Right atrium auricular region (tissue), 2 donors: ENCODE measurements at regions not wholly inside any gene's neighbourhood (a gene's known extent, or its start where the extent isn't known, plus 50 kb on each side); places are given as distances from the start of the nearest gene placed in this dataset.

Experiments used
- DNase-seq: peaks from one replicate; pipeline ENCODE4 v3.0.0-alpha.2; 2019; ENCODE audit warnings: low spot score
- H3K27ac ChIP-seq, 2 donors: fragments of 200-600 bp; sonication (generic); 1 replicate in 1 of 2; 2 replicates in 1 of 2; pipeline ENCODE4 v1.5.1; 2016 to 2019
- H3K27me3 ChIP-seq, 2 donors: fragments of 200-600 bp; sonication (generic); one replicate each; pipeline versions ENCODE4 v1.5.1 to v1.6.0; 2017 to 2019
- H3K36me3 ChIP-seq: fragments of 200-600 bp; sonication (generic); one replicate; pipeline ENCODE4 v1.5.1; 2016
- H3K4me1 ChIP-seq, 2 donors: fragments of 200-600 bp; sonication (generic); one replicate each; pipeline versions ENCODE4 v1.5.1 to v1.6.0; 2017 to 2019
- H3K4me3 ChIP-seq, 2 donors: fragments of 200-600 bp; sonication (generic); 1 replicate in 1 of 2; 2 replicates in 1 of 2; pipeline ENCODE4 v1.5.1; 2017 to 2019; ENCODE audit warnings: mild to moderate bottlenecking in 1 of 2, moderate library complexity in 1 of 2
- H3K9me3 ChIP-seq, 2 donors: fragments of 200-600 bp; sonication (generic); one replicate each; pipeline ENCODE4 v1.5.1; 2019
- CTCF ChIP-seq, 2 donors: fragments of 200-600 bp; sonication (generic); IDR thresholded peaks; one replicate each; pipeline ENCODE4 v1.5.1; 2019; ENCODE audit warnings: antibody characterized with exemption in 2 of 2

GRCh38 chr4:126137782-126138170 lies 823.0 kb downstream of the FAT4 start:
- no peak for TF ChIP-seq CTCF (IDR thresholded peaks at IDR 0.05)
- H3K4me3 ChIP-seq: no peak overlapping the region

DNA sequence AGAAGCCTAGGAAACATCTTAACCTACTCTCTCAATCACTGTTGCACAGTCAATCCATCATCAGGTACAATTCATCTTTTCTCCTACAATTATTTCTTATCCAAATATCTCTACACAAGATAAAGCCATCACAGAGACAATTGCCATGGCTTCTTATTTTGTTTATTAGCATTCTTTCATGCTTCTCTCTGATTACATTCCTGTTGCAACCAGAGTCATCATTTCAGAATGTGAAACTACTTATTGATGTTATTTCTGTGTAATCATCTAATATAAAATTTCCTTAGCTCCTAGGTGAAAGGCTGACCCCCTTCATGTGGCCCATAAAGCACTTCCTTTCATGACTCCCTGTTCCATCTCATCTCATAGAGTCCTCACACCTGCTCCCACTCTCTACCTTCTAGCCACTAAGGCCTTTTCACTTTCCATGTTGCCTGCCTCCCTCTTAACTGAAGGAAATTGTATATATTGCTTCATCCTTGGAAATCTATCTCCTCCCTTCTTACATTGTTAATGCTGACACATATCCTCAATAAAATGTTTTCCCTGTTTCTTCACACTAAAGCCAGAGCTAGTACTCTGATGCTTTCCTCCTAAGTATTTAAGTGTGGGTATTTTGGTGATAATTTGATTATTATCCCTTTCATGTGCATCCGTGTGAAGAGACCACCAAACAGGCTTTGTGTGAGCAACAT lies 829.9 kb downstream of the FAT4 start:
- Histone ChIP-seq H3K27ac (no peak overlapping the region), H3K4me1 (no peaks in the 10 kb centered on the region), H3K36me3 (no peaks in the 10 kb centered on the region), H3K27me3 (no peaks in the 10 kb centered on the region), H3K4me3 (no peak overlapping the region), H3K9me3 (no peaks in the 10 kb centered on the region)
- TF ChIP-seq CTCF (IDR thresholded peaks at IDR 0.05): no peak
- no peak for DNase-seq

More at GRCh38 chr4:126137782-126138170, 823.0 kb downstream of the FAT4 start:
- no peaks in the 10 kb centered on the region for H3K9me3 ChIP-seq
- H3K36me3 ChIP-seq: no peaks in the 10 kb centered on the region
- no peak for DNase-seq
- H3K4me1 ChIP-seq: no peaks in the 10 kb centered on the region
- no peak overlapping the region for H3K27ac ChIP-seq
- H3K27me3 ChIP-seq: no peaks in the 10 kb centered on the region

DNA sequence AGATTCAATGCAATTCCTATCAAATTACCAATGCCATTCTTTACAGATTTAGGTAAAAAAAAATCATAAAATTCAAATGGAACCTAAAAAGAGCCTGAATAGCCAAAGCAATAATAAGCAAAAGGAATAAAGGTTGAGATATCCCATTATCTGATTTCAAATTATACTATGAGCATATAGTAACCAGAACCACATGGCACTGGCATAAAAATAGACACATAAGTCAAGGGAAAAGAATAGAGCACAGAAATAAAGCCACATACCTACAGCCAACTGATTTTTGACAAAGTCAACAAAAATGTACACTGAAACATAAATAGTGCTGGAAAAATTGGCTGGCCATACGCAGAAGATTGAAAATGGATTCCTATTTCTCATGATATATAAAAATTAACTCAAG lies 853.7 kb downstream of the FAT4 start:
- Histone ChIP-seq H3K36me3 (no peaks in the 10 kb centered on the region), H3K4me1 (no peaks in the 10 kb centered on the region), H3K9me3 (peaks cover 0 to 7% of the 10 kb centered on the region in 2 donors), H3K4me3 (no peak overlapping the region), H3K27me3 (no peaks in the 10 kb centered on the region), H3K27ac (no peak overlapping the region)
- DNase-seq: no peak
- TF ChIP-seq CTCF (IDR thresholded peaks at IDR 0.05): no peak

DNA sequence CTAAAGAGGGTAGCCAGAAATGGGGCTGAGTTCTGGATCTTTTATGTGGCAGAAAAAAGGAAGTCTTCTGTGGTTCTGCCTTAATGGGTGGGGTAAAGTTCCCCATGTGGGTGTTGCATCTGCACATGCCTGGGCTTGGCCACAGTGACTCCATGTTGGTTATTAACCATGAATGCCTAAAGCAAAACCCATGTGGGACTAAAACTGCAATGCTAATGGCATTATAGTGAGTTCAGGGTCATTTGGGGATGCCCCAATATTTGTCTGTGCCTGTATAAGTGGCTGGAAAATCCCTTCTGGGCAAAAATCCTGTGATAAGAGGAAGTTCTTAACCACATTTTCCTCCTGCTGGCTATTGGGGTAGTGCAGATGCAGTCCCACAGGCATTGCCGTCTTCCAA lies 857.4 kb downstream of the FAT4 start:
- DNase-seq: no peak
- no peak overlapping the region for H3K27ac ChIP-seq
- peaks cover 0 to 7% of the 10 kb centered on the region in 2 donors for H3K9me3 ChIP-seq
- TF ChIP-seq CTCF (IDR thresholded peaks at IDR 0.05): no peak
- H3K4me1 ChIP-seq: no peaks in the 10 kb centered on the region
- no peaks in the 10 kb centered on the region for H3K36me3 ChIP-seq
- H3K4me3 ChIP-seq: no peak overlapping the region
- no peaks in the 10 kb centered on the region for H3K27me3 ChIP-seq

DNA sequence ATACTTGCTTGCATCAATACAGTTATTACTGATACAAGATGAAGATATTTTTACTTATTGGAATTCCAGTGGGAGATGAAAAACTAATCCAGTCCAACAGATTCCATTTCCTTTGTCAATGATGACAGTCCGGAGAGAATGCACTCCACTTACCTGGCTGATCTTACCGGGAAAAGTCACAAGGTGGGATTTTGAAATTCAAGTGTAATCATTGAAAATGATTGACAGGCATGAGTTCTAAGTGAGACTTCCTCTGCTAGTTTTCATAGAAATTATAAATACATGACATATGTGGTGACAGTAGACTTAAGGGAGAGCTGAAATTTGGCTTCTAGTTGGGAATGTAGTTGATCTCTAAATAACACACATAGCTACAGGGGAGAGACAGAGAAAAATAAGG lies 859.9 kb downstream of the FAT4 start:
- DNase-seq: no peak
- no peak overlapping the region for H3K4me3 ChIP-seq
- no peak for TF ChIP-seq CTCF (IDR thresholded peaks at IDR 0.05)
- H3K27me3 ChIP-seq: no peaks in the 10 kb centered on the region
- peaks cover 0 to 7% of the 10 kb centered on the region in 2 donors for H3K9me3 ChIP-seq
- H3K4me1 ChIP-seq: no peaks in the 10 kb centered on the region
- H3K27ac ChIP-seq: no peak overlapping the region
- no peaks in the 10 kb centered on the region for H3K36me3 ChIP-seq

DNA sequence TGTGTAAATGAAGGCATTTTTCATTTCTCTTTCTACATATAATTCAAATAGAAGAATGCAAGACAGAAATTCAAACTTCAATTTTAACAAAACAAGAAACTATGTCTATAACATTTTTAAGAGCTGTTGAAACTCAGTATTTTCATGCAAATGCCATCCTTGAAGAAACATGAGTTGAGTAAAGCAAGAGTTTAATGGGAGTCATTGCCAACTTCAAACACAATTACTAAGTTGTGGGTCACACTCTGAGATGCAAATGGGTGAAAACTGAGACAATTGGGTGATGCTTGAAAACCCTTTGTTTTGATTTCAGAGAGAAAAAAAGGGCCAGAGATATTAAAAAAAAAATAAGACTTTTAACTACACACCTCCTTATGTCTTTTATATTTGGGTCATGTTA lies 865.9 kb downstream of the FAT4 start:
- no peak for DNase-seq
- H3K36me3 ChIP-seq: no peaks in the 10 kb centered on the region
- no peaks in the 10 kb centered on the region for H3K27me3 ChIP-seq
- no peak for TF ChIP-seq CTCF (IDR thresholded peaks at IDR 0.05)
- no peak overlapping the region for H3K27ac ChIP-seq
- no peaks in the 10 kb centered on the region for H3K9me3 ChIP-seq
- no peaks in the 10 kb centered on the region for H3K4me1 ChIP-seq
- H3K4me3 ChIP-seq: no peak overlapping the region
